ENCODE measurements at regions not wholly inside any gene's neighbourhood (a gene's known extent, or its start where the extent isn't known, plus 50 kb on each side); places are given as distances from the start of the nearest gene placed in this dataset.

DNA sequence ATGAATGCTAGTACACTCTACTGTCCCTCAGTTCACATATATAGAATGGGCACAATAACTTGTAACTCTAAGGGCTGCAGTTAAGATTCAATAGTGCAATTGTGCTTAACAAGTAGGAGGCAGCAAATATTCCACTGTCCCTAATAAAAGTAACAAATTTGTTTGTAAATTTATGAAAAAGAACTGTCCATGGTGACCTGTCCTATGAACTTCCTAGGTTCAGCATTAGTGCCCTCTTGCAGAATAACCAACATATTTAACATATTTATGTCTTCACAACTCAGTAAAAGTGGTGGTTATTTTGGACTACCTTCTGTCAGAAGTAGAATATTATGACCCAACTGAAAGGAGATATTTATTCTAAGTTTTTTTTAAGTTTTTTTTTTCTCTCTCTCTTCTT, 327.8 kb downstream of the CENPW start:
- Mint-ChIP-seq H3K4me1 (peaks cover 0 to 3% of the 10 kb centered on the region in 2 experiments; a peak in 1 of 4 replicates), H3K27me3 (ENCODE audit: low read depth) (no peaks in the 10 kb centered on the region), H3K27ac (no peak overlapping the region), H3K9me3 (peaks cover 6 to 8% of the 10 kb centered on the region in 2 experiments; a peak in 2 of 5 replicates), H3K36me3 (ENCODE audit: insufficient read depth in 1 of 3, low read depth in 3 of 3) (peaks cover 0 to 2% (median 0%) of the 10 kb centered on the region in 3 experiments; a peak in 2 of 7 replicates), H3K4me3 (no peak overlapping the region)
- no peaks in the 10 kb centered on the region for H3K23me2 ChIP-seq (ENCODE audit: insufficient read length, low read depth, low read length, poor library complexity, severe bottlenecking)
- no peak overlapping the region for H2BK5ac ChIP-seq (ENCODE audit: insufficient read length, low read length)
- H2AFZ ChIP-seq (ENCODE audit: low read length), result no peak overlapping the region
- no peak overlapping the region for H3K23ac ChIP-seq (ENCODE audit: insufficient read length, low read depth, low read length)
- no peaks in the 10 kb centered on the region for H3K9me3 ChIP-seq (ENCODE audit: control insufficient read depth, low read depth, low read length)
- no peak overlapping the region for H2BK20ac ChIP-seq (ENCODE audit: low read depth, low read length, poor library complexity, severe bottlenecking)
- H3K27me3 ChIP-seq (ENCODE audit: insufficient read depth, low read length), result no peaks in the 10 kb centered on the region
- no peaks in the 10 kb centered on the region for H3K4me1 ChIP-seq (ENCODE audit: insufficient read depth, low read length)
- H2BK12ac ChIP-seq (ENCODE audit: insufficient read length, low read depth, low read length), result no peak overlapping the region
- no peak overlapping the region for H3K4ac ChIP-seq (ENCODE audit: low read depth, low read length)
- H3K9ac ChIP-seq (ENCODE audit: extremely low read depth, insufficient read length, low read length), result no peak overlapping the region
- H3K4me2 ChIP-seq (ENCODE audit: insufficient read depth, insufficient read length, low read length), result no peak overlapping the region
- no peak overlapping the region for H2BK15ac ChIP-seq (ENCODE audit: low read depth, low read length)
- no peak overlapping the region for H3K14ac ChIP-seq (ENCODE audit: insufficient read depth, low read length)
- DNase-seq, result no peak
- no peaks in the 10 kb centered on the region for H3K79me2 ChIP-seq (ENCODE audit: insufficient read depth, low read length)
- no peak overlapping the region for H3T11ph ChIP-seq (ENCODE audit: low read length)
- H4K20me1 ChIP-seq (ENCODE audit: control insufficient read depth, insufficient read depth, insufficient read length), result no peaks in the 10 kb centered on the region
- H2BK120ac ChIP-seq (ENCODE audit: low read depth, low read length, poor library complexity, severe bottlenecking), result no peak overlapping the region
- no peak overlapping the region for H3K56ac ChIP-seq (ENCODE audit: insufficient read length, low read depth, low read length)
- H4K5ac ChIP-seq (ENCODE audit: insufficient read length, low read depth, low read length), result no peak overlapping the region
- no peak overlapping the region for H3K27ac ChIP-seq (ENCODE audit: insufficient read length, low read depth, low read length)
- no peak overlapping the region for H3K18ac ChIP-seq (ENCODE audit: insufficient read length, low read depth, low read length)
- H2AK5ac ChIP-seq (ENCODE audit: insufficient read length, low read length), result no peak overlapping the region
- TF ChIP-seq, protein P1, sequence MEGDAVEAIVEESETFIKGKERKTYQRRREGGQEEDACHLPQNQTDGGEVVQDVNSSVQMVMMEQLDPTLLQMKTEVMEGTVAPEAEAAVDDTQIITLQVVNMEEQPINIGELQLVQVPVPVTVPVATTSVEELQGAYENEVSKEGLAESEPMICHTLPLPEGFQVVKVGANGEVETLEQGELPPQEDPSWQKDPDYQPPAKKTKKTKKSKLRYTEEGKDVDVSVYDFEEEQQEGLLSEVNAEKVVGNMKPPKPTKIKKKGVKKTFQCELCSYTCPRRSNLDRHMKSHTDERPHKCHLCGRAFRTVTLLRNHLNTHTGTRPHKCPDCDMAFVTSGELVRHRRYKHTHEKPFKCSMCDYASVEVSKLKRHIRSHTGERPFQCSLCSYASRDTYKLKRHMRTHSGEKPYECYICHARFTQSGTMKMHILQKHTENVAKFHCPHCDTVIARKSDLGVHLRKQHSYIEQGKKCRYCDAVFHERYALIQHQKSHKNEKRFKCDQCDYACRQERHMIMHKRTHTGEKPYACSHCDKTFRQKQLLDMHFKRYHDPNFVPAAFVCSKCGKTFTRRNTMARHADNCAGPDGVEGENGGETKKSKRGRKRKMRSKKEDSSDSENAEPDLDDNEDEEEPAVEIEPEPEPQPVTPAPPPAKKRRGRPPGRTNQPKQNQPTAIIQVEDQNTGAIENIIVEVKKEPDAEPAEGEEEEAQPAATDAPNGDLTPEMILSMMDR (conservative IDR thresholded peaks at IDR 0.05), result no peak
- no peaks in the 10 kb centered on the region for H3K79me1 ChIP-seq (ENCODE audit: insufficient read depth, low read depth, low read length, poor library complexity, severe bottlenecking)
- H4K8ac ChIP-seq (replicated peaks; ENCODE audit: insufficient read length, low read depth, low read length), result no peak overlapping the region
- H4K91ac ChIP-seq (ENCODE audit: insufficient read length, low read depth, low read length), result no peak overlapping the region

Measured in H9 (cell line).